DOHH2 (cell line): ENCODE measurements at regions not wholly inside any gene's neighbourhood (a gene's known extent, or its start where the extent isn't known, plus 50 kb on each side); places are given as distances from the start of the nearest gene placed in this dataset.

Source experiments
- EZH2phosphoT487 ChIP-seq: fragments of 200-600 bp; sonication (generic); IDR thresholded peaks from 2 replicates; pipeline ENCODE4 v1.6.1; 2017; ENCODE audit warnings: borderline replicate concordance, mild to moderate bottlenecking, antibody characterized with exemption, low read length, moderate library complexity, mixed read lengths
- TF ChIP-seq, protein P1 (sequence below): fragments of 200-600 bp; sonication (generic); IDR thresholded peaks from one replicate; pipeline ENCODE4 v1.5.1; 2014; ENCODE audit warnings: antibody characterized with exemption, mild to moderate bottlenecking, low read depth, low read length; ENCODE audit not compliant: poor library complexity, severe bottlenecking

DNA sequence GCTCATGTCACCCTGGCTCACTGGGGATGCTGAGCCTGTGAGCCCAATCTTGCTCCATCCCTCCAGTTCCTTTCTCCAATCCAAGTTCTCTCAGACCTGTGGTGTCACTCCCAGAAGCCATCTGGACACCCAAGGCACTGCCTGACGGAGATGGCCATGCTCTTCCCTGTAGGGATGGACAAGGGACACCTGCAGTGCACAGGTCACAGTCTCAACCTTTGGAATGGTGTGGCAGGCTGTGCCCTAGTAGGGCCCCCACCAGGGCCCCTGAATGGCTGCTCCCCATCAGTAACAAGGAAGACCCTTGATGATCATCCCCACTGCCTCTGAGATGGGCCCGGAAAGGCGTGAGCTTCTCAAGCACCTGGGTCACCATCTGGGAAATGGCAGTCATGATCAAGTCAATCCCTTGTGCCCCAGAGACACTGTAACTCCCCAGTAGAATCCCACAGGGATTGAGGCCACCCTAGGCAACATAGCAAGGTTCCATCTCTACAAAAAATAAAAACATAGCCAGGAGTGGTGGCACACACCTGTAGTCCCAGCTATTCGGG, 822.5 kb downstream of the KCNJ18 start:
- TF ChIP-seq, protein P1, sequence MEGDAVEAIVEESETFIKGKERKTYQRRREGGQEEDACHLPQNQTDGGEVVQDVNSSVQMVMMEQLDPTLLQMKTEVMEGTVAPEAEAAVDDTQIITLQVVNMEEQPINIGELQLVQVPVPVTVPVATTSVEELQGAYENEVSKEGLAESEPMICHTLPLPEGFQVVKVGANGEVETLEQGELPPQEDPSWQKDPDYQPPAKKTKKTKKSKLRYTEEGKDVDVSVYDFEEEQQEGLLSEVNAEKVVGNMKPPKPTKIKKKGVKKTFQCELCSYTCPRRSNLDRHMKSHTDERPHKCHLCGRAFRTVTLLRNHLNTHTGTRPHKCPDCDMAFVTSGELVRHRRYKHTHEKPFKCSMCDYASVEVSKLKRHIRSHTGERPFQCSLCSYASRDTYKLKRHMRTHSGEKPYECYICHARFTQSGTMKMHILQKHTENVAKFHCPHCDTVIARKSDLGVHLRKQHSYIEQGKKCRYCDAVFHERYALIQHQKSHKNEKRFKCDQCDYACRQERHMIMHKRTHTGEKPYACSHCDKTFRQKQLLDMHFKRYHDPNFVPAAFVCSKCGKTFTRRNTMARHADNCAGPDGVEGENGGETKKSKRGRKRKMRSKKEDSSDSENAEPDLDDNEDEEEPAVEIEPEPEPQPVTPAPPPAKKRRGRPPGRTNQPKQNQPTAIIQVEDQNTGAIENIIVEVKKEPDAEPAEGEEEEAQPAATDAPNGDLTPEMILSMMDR: no peak
- TF ChIP-seq EZH2phosphoT487: no peak
